ENCODE measurements at regions not wholly inside any gene's neighbourhood (a gene's known extent, or its start where the extent isn't known, plus 50 kb on each side); places are given as distances from the start of the nearest gene placed in this dataset.

- peak; percentile 25 to 41 (median 32) for TF ChIP-seq CTCF (IDR thresholded peaks at IDR 0.05)
- Histone ChIP-seq H3K36me3 (no peaks in the 10 kb centered on the region), H3K27ac (no peak overlapping the region), H3K9me3 (no peaks in the 10 kb centered on the region), H3K4me3 (no peak overlapping the region), H3K4me1 (peaks cover 0 to 8% (median 0%) of the 10 kb centered on the region in 3 donors), H3K27me3 (no peaks in the 10 kb centered on the region)
- DNase-seq (no peak), ATAC-seq (peak in 3 of 4 donors; percentile 51 to 75 (median 67)), FAIRE-seq (peak; percentile 60)
- intact Hi-C loops (cut with DNase I) = loop anchor here in 1 of 3 donors (10.0 kb wide), 1 partner anchor 546 kb away; no protein-coding TSS in a partner anchor
- 62 to 74% methylated on average over 2 of the region's 2 CpGs for WGBS, 2 donors
Observed at GRCh38 chr7:18320971-18321567, 174.5 kb upstream of the HDAC9 start.

- Histone ChIP-seq H3K4me1 (no peaks in the 10 kb centered on the region), H3K27ac (no peak overlapping the region), H3K4me3 (no peak overlapping the region), H3K27me3 (no peaks in the 10 kb centered on the region), H3K36me3 (no peaks in the 10 kb centered on the region), H3K9me3 (no peaks in the 10 kb centered on the region)
- intact Hi-C loops (cut with DNase I) = no loop called here
- no peak for FAIRE-seq
- no peak for DNase-seq
- TF ChIP-seq CTCF (IDR thresholded peaks at IDR 0.05) = no peak
- ATAC-seq = no peak
Observed at GRCh38 chr7:18330548-18330947, 165.0 kb upstream of the HDAC9 start.

GRCh38 chr7:18336626-18337025 lies 158.9 kb upstream of the HDAC9 start:
- Histone ChIP-seq H3K27ac (no peak overlapping the region), H3K27me3 (no peaks in the 10 kb centered on the region), H3K4me3 (no peak overlapping the region), H3K36me3 (no peaks in the 10 kb centered on the region), H3K4me1 (no peaks in the 10 kb centered on the region), H3K9me3 (no peaks in the 10 kb centered on the region)
- no peak for TF ChIP-seq CTCF (IDR thresholded peaks at IDR 0.05)
- FAIRE-seq (no peak), ATAC-seq (no peak), DNase-seq (no peak)
- WGBS, 2 donors = 59 to 72% methylated on average over 2 of the region's 2 CpGs
- intact Hi-C loops (cut with DNase I) = no loop called here

- Histone ChIP-seq H3K4me1 (no peaks in the 10 kb centered on the region), H3K27ac (no peak overlapping the region), H3K27me3 (no peaks in the 10 kb centered on the region), H3K4me3 (no peak overlapping the region), H3K36me3 (no peaks in the 10 kb centered on the region), H3K9me3 (no peaks in the 10 kb centered on the region)
- FAIRE-seq (no peak), ATAC-seq (no peak), DNase-seq (no peak)
- intact Hi-C loops (cut with DNase I) = no loop called here
- WGBS, 2 donors = 78 to 87% methylated on average over 5 of the region's 5 CpGs
- TF ChIP-seq CTCF (IDR thresholded peaks at IDR 0.05) = no peak
Observed at GRCh38 chr7:18337048-18337809, 158.3 kb upstream of the HDAC9 start.

GRCh38 chr7:18338910-18339523 lies 156.5 kb upstream of the HDAC9 start:
- intact Hi-C loops (cut with DNase I) = no loop called here
- ATAC-seq = no peak
- FAIRE-seq = no peak
- no peak for DNase-seq
- WGBS, 2 donors = 87 to 91% methylated on average over 3 of the region's 3 CpGs
- H3K4me3 ChIP-seq = no peak overlapping the region
- H3K9me3 ChIP-seq = no peaks in the 10 kb centered on the region
- no peaks in the 10 kb centered on the region for H3K36me3 ChIP-seq
- no peaks in the 10 kb centered on the region for H3K27me3 ChIP-seq
- TF ChIP-seq CTCF (IDR thresholded peaks at IDR 0.05) = no peak
- no peaks in the 10 kb centered on the region for H3K4me1 ChIP-seq
- no peak overlapping the region for H3K27ac ChIP-seq

Data from pancreas (tissue), 10 donors.